ENCODE measurements at regions not wholly inside any gene's neighbourhood (a gene's known extent, or its start where the extent isn't known, plus 50 kb on each side); places are given as distances from the start of the nearest gene placed in this dataset.

DNA sequence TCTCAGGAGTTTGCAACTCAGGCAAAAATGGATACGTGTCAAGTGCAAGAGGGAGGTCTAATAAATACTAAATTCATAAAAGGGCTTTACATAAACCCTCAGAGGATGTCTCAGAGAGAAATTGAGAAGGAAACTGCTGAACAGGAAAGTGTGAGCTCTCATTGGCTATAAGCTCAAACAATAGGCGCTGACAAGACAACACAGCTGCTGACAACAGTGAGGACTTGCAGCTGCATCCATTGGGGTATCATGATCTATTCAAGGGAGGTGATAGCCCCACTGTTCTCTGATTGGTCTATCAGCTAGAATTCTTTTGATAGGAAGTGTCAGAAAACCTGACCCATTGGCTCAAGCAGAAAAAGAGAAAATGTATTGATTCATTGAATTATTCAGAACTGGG, 187.2 kb downstream of the CBLN1 start:
- Histone ChIP-seq H3K36me3 (no peaks in the 10 kb centered on the region), H3K27me3 (peaks cover 43% of the 10 kb centered on the region), H3K4me3 (no peak overlapping the region), H3K4me1 (ENCODE audit: low read depth) (no peaks in the 10 kb centered on the region), H3K27ac (no peak overlapping the region), H3K9me3 (ENCODE audit: low read depth) (no peaks in the 10 kb centered on the region)
- TF ChIP-seq, protein P1, sequence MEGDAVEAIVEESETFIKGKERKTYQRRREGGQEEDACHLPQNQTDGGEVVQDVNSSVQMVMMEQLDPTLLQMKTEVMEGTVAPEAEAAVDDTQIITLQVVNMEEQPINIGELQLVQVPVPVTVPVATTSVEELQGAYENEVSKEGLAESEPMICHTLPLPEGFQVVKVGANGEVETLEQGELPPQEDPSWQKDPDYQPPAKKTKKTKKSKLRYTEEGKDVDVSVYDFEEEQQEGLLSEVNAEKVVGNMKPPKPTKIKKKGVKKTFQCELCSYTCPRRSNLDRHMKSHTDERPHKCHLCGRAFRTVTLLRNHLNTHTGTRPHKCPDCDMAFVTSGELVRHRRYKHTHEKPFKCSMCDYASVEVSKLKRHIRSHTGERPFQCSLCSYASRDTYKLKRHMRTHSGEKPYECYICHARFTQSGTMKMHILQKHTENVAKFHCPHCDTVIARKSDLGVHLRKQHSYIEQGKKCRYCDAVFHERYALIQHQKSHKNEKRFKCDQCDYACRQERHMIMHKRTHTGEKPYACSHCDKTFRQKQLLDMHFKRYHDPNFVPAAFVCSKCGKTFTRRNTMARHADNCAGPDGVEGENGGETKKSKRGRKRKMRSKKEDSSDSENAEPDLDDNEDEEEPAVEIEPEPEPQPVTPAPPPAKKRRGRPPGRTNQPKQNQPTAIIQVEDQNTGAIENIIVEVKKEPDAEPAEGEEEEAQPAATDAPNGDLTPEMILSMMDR (IDR thresholded peaks at IDR 0.05; ENCODE audit: low read depth, low read length): no peak
- DNase-seq (ENCODE audit: low read depth in 1 of 2, low spot score in 1 of 2): no peak

DNA sequence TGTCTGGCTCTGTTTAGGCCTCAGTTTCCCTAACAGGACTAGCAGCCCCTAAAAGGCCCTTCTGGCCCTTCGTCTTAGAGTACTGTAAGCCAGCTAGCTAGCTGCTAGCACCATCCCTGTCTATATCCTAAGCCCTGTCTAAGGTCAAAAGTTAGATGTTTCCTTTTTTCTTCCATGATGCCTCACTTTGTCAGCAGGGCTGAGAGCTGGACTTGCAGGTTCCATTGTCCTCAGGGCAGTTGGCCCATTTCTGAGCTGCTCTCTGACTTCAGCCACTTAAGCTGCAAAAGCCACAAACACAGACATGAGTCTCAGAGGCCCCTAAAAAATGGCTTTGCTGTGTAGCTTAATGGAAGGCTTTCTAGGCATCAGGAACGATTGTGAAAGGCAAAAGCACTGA, 187.7 kb downstream of the CBLN1 start:
- Histone ChIP-seq H3K9me3 (ENCODE audit: low read depth) (no peaks in the 10 kb centered on the region), H3K27me3 (peaks cover 43% of the 10 kb centered on the region), H3K4me1 (ENCODE audit: low read depth) (no peaks in the 10 kb centered on the region), H3K27ac (no peak overlapping the region), H3K4me3 (no peak overlapping the region), H3K36me3 (no peaks in the 10 kb centered on the region)
- TF ChIP-seq, protein P1 (IDR thresholded peaks at IDR 0.05; ENCODE audit: low read depth, low read length): no peak
- DNase-seq (ENCODE audit: low read depth in 1 of 2, low spot score in 1 of 2): no peak

DNA sequence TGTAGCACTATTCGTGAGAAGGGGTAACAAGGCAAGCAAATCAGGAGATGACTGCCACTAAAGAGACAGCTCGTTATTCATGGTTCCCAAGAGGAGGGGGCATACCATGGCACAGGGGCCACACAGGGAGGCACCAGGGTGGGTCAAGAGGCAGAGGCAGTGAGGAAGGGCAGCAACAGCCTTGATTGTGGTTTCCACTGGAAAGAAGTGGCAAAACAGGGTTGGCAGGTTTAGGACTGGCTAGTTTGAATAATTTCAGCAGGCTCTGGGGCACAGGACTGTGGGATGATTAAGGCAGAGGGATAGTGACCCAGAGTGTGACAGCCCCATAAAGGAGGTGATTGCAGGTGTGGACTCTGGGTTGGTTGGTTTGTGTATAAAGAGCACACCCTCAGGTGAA, 188.9 kb downstream of the CBLN1 start:
- no peak overlapping the region for H3K4me3 ChIP-seq
- H3K36me3 ChIP-seq: no peaks in the 10 kb centered on the region
- no peak overlapping the region for H3K27ac ChIP-seq
- no peak for DNase-seq (ENCODE audit: low read depth in 1 of 2, low spot score in 1 of 2)
- no peaks in the 10 kb centered on the region for H3K4me1 ChIP-seq (ENCODE audit: low read depth)
- H3K27me3 ChIP-seq: peaks cover 43% of the 10 kb centered on the region
- no peaks in the 10 kb centered on the region for H3K9me3 ChIP-seq (ENCODE audit: low read depth)
- TF ChIP-seq, protein P1 (IDR thresholded peaks at IDR 0.05; ENCODE audit: low read depth, low read length): no peak

DNA sequence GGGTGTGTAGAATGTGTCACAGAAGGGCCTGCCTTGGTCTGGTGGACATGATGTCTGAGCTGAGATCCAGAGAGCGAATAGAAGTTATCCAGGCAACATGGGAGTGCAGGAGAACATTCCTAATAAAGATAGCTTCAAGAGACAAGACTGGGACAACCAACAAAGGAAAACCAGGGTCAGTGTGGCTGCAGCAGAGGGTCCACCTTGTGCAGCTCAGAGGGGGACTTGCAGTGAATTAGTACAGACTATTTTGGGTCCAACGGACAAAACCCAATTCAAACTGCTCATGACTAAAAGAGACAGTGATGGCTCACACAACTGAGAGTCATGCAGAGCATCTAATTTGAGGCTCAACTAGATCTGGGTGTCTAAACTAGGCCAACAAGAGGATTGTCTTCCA, 192.1 kb downstream of the CBLN1 start:
- H3K4me1 ChIP-seq (ENCODE audit: low read depth): no peaks in the 10 kb centered on the region
- no peaks in the 10 kb centered on the region for H3K36me3 ChIP-seq
- no peak overlapping the region for H3K27ac ChIP-seq
- H3K27me3 ChIP-seq: peaks cover 24% of the 10 kb centered on the region
- TF ChIP-seq, protein P1 (IDR thresholded peaks at IDR 0.05; ENCODE audit: low read depth, low read length): no peak
- no peak overlapping the region for H3K4me3 ChIP-seq
- H3K9me3 ChIP-seq (ENCODE audit: low read depth): no peaks in the 10 kb centered on the region
- DNase-seq (ENCODE audit: low read depth in 1 of 2, low spot score in 1 of 2): no peak

DNA sequence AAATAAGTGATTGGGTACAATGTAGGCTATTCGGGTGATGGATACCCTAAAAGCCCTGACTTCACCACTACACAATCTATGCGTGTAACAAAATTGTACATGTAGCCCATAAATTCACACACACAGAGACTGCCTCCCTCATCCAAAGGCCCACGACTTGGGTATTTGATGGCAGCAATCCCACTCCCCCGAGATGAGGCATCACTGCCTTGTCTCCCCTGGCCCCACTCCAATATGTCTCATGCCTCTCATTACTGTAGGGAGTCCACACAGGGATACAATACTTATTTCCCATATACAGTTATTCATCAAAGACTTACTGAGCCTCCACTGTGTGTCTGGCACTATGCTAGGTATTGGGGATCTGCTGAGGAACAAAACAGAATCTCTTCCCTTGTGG, 192.6 kb downstream of the CBLN1 start:
- Histone ChIP-seq H3K4me1 (ENCODE audit: low read depth) (no peaks in the 10 kb centered on the region), H3K27ac (no peak overlapping the region), H3K36me3 (no peaks in the 10 kb centered on the region), H3K9me3 (ENCODE audit: low read depth) (no peaks in the 10 kb centered on the region), H3K27me3 (peaks cover 24% of the 10 kb centered on the region), H3K4me3 (no peak overlapping the region)
- no peak for DNase-seq (ENCODE audit: low read depth in 1 of 2, low spot score in 1 of 2)
- TF ChIP-seq, protein P1 (IDR thresholded peaks at IDR 0.05; ENCODE audit: low read depth, low read length): no peak

DNA sequence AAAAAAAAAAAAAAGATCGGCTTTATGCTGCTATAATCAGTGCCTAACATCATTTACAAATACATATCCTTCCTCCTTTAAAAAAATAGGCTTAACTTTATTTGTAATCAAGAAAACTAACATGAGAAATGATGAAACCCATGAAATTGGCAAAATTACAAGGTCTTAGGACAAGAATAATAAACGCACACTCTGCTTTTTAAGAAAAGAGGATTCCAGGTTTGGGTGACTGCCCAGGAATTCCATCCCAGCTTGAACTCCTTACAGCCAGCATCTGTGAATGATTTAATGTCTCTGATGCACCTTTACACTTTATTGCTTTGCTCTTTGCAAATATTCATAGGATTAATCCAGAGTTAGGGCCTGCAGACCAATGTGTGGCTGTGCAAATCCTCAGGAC, 196.0 kb downstream of the CBLN1 start:
- Histone ChIP-seq H3K27ac (no peak overlapping the region), H3K4me1 (ENCODE audit: low read depth) (no peaks in the 10 kb centered on the region), H3K27me3 (peaks cover 5% of the 10 kb centered on the region), H3K4me3 (no peak overlapping the region), H3K9me3 (ENCODE audit: low read depth) (no peaks in the 10 kb centered on the region), H3K36me3 (no peaks in the 10 kb centered on the region)
- TF ChIP-seq, protein P1 (IDR thresholded peaks at IDR 0.05; ENCODE audit: low read depth, low read length): no peak
- DNase-seq (ENCODE audit: low read depth in 1 of 2, low spot score in 1 of 2): no peak
